ENCODE measurements at regions not wholly inside any gene's neighbourhood (a gene's known extent, or its start where the extent isn't known, plus 50 kb on each side); places are given as distances from the start of the nearest gene placed in this dataset.

DNA sequence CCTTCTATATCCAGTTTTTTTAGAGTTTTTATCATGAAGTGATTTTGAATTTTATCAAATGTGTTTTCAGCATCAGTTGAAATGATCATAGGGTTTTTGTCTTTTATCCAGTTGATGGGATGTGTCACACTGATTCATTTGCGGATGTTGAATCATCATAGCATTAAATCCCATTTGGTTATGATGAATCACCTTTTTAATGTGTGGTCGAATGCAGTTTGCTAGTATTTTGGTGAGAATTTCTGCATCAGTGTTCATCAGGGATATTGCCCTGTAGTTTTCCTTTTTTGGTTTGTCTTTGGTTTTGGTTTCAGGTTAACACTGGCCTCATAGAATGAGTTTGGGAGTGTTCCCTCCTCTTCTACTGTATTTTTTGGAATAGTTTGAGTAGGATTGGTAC, 80.3 kb downstream of the DIRAS3 start:
- no peaks in the 10 kb centered on the region for H3K79me2 ChIP-seq (ENCODE audit: insufficient read depth, low read length)
- CTCF ChIA-PET: no interaction called here
- no peaks in the 10 kb centered on the region for H3K9me2 ChIP-seq (ENCODE audit: insufficient read depth)
- BruUV-seq (replicated peaks): no TSS peak
- H3K4me3 ChIP-seq (replicated peaks in 1 of 2; ENCODE audit: low read depth in 1 of 2, low read length in 2 of 2): no peak overlapping the region
- no peak for TF ChIP-seq YY1 (IDR thresholded peaks at IDR 0.05; ENCODE audit: extremely low read depth, insufficient replicate concordance, low read depth, low read length)
- peak; percentile 73 for TF ChIP-seq CEBPB (IDR thresholded peaks at IDR 0.05; ENCODE audit: low read depth)
- TF ChIP-seq EGR1 (IDR thresholded peaks at IDR 0.05; ENCODE audit: low read depth): 0 out of 2 replicates have a peak, but pooled peaks have one; percentile 19
- TF ChIP-seq FOSL1 (IDR thresholded peaks at IDR 0.05; ENCODE audit: low read depth): peak; percentile 97
- TF ChIP-seq TCF7L2 (IDR thresholded peaks at IDR 0.05; ENCODE audit: borderline replicate concordance, extremely low read depth, insufficient read depth, insufficient read length): peak; percentile 37
- TF ChIP-seq, protein P1, sequence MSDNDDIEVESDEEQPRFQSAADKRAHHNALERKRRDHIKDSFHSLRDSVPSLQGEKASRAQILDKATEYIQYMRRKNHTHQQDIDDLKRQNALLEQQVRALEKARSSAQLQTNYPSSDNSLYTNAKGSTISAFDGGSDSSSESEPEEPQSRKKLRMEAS (IDR thresholded peaks at IDR 0.05): 0 out of 2 replicates have a peak, but pooled peaks have one; percentile 24
- TF ChIP-seq JUND (IDR thresholded peaks at IDR 0.05): peak; percentile 92
- TF ChIP-seq SRF (IDR thresholded peaks at IDR 0.05; ENCODE audit: low read depth): peak; percentile 86
- TF ChIP-seq, protein P2, sequence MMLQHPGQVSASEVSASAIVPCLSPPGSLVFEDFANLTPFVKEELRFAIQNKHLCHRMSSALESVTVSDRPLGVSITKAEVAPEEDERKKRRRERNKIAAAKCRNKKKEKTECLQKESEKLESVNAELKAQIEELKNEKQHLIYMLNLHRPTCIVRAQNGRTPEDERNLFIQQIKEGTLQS (IDR thresholded peaks at IDR 0.05): peak; percentile 57; the same call in 1 of the 2 replicates
- peak; percentile 86 for TF ChIP-seq CBX3 (IDR thresholded peaks at IDR 0.05; ENCODE audit: low read depth)
- peak; percentile 7; the same call in 1 of the 2 replicates for TF ChIP-seq RAD21 (IDR thresholded peaks at IDR 0.05; ENCODE audit: low read depth)
- TF ChIP-seq, protein P3, sequence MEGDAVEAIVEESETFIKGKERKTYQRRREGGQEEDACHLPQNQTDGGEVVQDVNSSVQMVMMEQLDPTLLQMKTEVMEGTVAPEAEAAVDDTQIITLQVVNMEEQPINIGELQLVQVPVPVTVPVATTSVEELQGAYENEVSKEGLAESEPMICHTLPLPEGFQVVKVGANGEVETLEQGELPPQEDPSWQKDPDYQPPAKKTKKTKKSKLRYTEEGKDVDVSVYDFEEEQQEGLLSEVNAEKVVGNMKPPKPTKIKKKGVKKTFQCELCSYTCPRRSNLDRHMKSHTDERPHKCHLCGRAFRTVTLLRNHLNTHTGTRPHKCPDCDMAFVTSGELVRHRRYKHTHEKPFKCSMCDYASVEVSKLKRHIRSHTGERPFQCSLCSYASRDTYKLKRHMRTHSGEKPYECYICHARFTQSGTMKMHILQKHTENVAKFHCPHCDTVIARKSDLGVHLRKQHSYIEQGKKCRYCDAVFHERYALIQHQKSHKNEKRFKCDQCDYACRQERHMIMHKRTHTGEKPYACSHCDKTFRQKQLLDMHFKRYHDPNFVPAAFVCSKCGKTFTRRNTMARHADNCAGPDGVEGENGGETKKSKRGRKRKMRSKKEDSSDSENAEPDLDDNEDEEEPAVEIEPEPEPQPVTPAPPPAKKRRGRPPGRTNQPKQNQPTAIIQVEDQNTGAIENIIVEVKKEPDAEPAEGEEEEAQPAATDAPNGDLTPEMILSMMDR (IDR thresholded peaks at IDR 0.05 in 2 of 3, conservative IDR thresholded peaks at IDR 0.05 in 1 of 3; ENCODE audit: borderline replicate concordance in 1 of 3, insufficient read depth in 1 of 3, low read depth in 2 of 3, low read length in 2 of 3): no peak
- TF ChIP-seq, protein P4, sequence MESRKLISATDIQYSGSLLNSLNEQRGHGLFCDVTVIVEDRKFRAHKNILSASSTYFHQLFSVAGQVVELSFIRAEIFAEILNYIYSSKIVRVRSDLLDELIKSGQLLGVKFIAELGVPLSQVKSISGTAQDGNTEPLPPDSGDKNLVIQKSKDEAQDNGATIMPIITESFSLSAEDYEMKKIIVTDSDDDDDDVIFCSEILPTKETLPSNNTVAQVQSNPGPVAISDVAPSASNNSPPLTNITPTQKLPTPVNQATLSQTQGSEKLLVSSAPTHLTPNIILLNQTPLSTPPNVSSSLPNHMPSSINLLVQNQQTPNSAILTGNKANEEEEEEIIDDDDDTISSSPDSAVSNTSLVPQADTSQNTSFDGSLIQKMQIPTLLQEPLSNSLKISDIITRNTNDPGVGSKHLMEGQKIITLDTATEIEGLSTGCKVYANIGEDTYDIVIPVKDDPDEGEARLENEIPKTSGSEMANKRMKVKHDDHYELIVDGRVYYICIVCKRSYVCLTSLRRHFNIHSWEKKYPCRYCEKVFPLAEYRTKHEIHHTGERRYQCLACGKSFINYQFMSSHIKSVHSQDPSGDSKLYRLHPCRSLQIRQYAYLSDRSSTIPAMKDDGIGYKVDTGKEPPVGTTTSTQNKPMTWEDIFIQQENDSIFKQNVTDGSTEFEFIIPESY (IDR thresholded peaks at IDR 0.05; ENCODE audit: extremely low read depth, insufficient replicate concordance, low read length): no peak
- TF ChIP-seq EZH2 (IDR thresholded peaks at IDR 0.05): no peak
- peak; percentile 63 for TF ChIP-seq SIN3A (IDR thresholded peaks at IDR 0.05; ENCODE audit: low read depth)
- TF ChIP-seq SP1 (IDR thresholded peaks at IDR 0.05; ENCODE audit: low read depth): peak; percentile 86
- H3K27me3 ChIP-seq (ENCODE audit: insufficient read depth, low read length): no peaks in the 10 kb centered on the region
- H2AFZ ChIP-seq (ENCODE audit: low read depth, low read length, poor library complexity, severe bottlenecking): no peak overlapping the region
- intact Hi-C loops (cut with micrococcal nuclease): no loop called here
- H3K27ac ChIP-seq (ENCODE audit: low read depth, low read length): no peak overlapping the region
- H3K9ac ChIP-seq (ENCODE audit: low read length): no peak overlapping the region
- RAD21 ChIA-PET (ENCODE audit: low non-redundant PET in 1 of 2, low total read pairs in 2 of 2, uncharacterized antibody in 2 of 2, unreplicated experiment in 2 of 2): no interaction called here
- DNase-seq (ENCODE audit: low read depth, low spot score) (peak; percentile 63), ATAC-seq (peak; percentile 55; the same call in 1 of the 2 replicates)
- peaks cover 0 to 17% of the 10 kb centered on the region in 2 experiments; a peak in 2 of 4 replicates for H3K4me1 ChIP-seq (ENCODE audit: control insufficient read depth in 1 of 2, insufficient read depth in 2 of 2, low read length in 2 of 2)
- H3K9me3 ChIP-seq (ENCODE audit: control insufficient read depth in 1 of 2, insufficient read depth in 1 of 2, low read depth in 1 of 2, low read length in 2 of 2): no peaks in the 10 kb centered on the region
- POLR2A ChIA-PET: no interaction called here
- H3K4me2 ChIP-seq (ENCODE audit: low read length): peak overlapping the region; percentile 50
- no peaks in the 10 kb centered on the region for H3K36me3 ChIP-seq (ENCODE audit: control insufficient read depth in 1 of 2, insufficient read depth in 2 of 2, low read length in 2 of 2)
- no peaks in the 10 kb centered on the region for H4K20me1 ChIP-seq (ENCODE audit: insufficient read depth)
